ENCODE measurements at regions not wholly inside any gene's neighbourhood (a gene's known extent, or its start where the extent isn't known, plus 50 kb on each side); places are given as distances from the start of the nearest gene placed in this dataset.
"Not testable (repeated sequence)": the region's sequence is repeated elsewhere in the genome, so short reads cannot be mapped to it uniquely, and the experiment has no call there.

DNA sequence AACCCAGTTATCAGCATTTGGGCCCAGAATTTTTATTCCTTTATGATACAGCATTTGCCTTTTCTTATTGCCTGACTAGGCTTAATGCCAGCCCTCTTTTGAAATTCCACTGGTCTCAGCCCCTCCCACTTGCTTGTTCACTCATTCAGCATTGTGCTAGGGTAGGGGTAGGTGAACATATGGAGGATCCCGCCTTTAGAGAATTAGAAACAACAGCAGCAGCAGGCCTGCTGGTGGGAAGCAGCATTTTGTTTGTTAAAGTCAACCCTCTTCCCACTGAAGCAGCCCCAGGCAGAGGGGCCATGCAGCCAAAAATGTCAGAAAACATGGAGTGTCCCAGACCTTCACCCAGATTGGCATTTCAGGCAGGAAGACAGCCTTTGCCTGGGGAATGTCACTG lies 1355.2 kb downstream of the CDH8 start:
- peak; percentile 44 for DNase-seq (ENCODE audit: low spot score)

DNA sequence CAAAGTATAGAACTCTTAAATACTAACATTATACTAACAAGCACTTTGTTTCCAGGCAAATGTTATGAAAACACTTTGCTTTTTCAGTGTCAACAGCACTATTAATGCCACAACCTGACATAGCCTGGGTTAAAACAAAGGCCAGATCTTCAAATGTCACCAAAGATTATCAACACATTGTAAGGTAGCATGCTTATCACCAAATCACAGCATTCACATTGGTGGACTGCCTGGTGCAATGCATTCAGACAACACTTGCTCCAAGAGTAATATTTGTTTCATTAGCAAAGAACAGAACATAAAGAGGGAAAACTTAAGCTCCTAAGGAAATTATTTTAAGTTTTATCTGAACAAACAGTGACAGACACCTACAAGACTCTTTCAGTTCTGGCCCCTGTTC lies 1361.2 kb downstream of the CDH8 start:
- no peak for DNase-seq (ENCODE audit: low spot score)

DNA sequence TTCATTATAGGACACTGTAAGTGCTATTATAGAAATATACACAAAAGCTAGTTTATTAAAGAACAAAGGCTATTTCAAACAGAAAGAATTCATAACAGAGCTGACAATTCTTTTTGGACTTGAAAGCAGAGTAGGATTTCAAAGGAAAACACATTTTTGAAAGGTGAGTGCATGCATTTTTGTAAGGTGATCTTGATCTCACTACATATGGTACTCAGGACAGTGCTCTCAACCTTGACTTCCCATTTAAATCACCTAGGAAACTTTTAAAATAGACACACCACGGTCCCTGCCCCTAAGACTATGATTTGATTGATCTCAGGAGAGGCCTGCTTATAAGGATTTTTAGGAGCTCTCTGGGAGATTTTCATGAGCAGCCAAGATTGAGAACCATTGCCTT lies 1362.0 kb downstream of the CDH8 start:
- DNase-seq (ENCODE audit: low spot score), result no peak

DNA sequence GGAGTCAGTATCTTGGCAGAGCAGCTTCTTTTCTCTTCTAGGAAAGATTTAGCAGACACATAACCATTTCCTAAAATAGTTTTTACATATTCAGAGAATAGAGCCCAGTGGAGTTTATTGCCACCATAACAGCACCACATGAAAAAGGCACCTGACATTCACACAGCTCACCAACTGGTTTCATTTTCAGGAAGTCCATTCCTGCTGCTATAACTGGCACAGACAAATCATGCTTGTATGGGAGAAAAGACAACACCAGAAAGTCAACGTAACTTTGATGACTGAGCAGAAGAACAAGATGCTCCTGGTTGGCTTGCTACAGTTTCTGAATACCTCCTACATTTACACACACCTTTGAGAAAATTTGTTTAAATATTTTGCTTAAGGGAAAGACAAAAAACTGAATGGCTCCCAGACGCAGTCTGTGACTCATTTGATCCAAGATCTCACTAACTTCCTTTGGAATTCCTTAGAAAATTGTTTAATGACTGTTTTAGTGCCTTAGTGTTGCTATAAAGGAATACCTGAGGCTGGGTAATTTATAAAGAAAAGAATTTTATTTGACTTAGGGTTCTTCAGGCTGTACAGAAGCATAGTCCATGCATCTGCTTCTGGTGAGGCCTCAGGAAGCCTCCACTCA lies 1380.6 kb downstream of the CDH8 start:
- no peak for DNase-seq (ENCODE audit: low spot score)

DNA sequence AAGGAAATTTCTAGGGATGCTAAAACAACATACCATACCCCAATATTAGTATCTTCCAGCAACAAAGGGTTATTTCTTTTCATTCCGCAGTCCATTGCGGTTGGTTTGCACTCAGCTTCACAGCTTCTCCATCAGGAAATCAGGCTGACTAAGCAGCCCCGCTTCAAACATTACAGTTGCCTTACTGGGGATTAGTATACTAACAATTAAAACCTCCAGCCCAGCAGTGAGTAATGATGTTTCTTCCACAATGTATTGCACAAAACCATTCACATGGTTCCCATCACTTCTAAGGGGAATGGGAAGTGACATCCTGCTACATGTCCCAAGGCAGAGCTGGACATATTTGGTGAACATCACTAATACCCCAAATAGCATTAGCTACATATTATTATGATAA lies 1384.9 kb downstream of the CDH8 start:
- no peak for DNase-seq (ENCODE audit: low spot score)

DNA sequence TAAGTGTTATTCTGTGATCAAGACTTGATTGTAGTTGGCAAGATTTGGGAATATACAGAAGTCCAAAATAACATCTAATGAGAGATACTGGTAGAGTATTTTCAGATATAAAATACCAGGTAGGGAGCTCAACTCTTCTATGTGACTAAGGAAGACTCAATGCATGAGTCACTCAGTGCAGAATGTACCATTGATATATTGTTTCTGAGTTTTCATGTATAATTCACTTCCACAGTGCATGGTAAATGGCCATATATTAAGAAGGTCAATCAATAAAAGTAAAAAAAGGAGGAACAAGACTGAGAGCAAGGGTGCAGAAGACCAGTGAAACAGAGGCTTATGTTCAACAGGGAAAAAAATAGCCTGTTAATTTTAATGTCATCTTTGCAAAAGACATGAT lies 1387.9 kb downstream of the CDH8 start:
- no peak for DNase-seq (ENCODE audit: low spot score)

DNA sequence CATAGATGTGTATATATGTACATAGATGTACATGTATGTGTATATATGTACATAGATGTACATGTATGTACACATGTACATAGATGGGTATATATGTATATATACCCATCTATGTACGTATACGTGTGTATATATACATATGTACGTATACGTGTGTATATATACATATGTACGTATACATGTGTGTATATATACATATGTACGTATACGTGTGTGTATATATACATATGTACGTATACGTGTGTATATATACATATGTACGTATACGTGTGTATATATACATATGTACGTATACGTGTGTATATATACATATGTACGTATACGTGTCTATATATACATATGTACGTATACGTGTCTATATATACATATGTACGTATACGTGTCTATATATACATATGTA lies 1388.8 kb downstream of the CDH8 start:
- not testable (repeated sequence) for DNase-seq (ENCODE audit: low spot score)

DNA sequence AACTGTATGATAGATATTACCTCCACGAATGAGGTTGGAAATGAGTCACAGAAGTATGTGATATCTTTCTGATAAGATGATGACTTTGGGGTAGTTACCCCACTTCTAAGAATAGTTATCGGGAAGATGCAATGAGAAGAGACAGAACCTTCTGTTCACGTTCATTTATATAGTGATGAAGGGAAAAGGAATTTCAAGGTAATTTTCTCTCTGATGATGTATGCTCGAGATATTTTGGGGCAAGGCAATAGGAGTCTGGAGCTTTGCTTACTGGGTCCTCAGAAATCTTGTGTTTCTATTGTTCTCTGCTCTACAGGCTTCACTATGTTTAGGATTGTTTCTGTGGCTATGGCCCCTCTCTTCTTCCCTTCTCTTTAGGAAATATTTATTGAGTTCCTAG lies 1389.6 kb downstream of the CDH8 start:
- DNase-seq (ENCODE audit: low spot score), result no peak

DNA sequence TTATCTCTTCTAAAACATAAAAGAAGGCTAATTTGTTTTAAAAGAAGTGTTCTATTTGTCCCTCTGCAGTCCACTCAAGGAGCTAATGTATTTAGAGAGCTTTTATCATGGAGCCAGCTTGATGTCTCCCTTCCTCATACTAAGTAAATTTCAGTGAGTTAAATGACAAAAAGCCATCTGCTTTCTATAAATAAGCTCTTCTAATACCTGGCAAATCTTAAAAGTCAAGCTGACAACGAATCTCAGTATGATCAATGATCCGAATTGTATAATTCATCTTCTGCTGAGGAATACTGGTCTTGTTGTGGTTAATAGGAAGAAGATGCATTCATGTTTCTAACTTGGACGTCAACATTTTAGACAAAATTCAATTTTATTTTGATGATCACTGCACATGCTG lies 1390.7 kb downstream of the CDH8 start:
- DNase-seq (ENCODE audit: low spot score), result no peak

DNA sequence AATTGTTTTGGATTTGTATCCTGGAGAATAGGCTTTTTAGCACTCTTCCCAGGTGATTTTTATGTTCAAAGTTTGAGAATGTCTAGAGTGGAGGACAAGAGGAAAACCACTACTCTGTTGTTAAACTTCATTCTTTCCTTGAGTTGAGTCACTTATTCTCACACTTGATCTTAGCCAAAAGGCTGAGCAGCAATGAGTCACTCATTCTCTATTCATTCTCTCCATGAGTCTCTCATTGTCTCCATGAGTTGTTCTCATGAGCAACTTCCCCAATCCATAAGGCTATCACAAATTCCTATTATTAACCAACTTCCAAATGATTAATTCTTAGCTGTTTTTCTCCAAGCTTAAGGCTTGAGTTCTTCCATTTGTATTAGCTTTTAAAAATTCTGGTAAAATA lies 1393.3 kb downstream of the CDH8 start:
- DNase-seq (ENCODE audit: low spot score), result no peak

DNA sequence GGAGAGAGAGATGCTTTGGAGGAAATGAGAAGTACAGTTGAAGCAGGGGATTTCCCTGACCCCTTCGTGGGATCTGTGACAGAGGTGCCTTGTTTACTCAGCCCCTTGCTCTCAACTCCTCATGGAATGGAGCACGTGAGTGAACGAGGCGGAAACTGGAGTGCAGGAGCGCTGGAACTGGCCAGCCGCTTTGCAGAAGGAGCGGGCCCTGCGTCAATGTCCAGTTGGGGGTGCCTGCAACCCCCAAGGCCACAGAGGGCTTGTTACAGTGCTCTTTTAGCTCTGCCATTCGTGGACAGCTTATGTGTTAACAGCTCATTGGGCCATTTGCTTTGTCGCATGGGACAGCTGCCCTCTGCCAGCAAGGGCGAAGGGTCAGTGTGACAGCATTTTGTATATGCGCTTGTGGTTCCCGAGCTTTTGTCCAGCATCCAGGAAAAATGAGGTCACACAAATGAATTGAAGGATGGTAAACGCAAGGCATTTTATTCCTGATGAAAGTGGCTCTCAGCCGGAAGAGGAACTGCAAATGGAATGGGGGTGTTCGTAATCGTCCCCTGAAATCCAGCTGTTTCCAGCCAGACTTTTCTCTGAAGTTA lies 1395.1 kb downstream of the CDH8 start:
- DNase-seq (ENCODE audit: low spot score), result no peak

DNA sequence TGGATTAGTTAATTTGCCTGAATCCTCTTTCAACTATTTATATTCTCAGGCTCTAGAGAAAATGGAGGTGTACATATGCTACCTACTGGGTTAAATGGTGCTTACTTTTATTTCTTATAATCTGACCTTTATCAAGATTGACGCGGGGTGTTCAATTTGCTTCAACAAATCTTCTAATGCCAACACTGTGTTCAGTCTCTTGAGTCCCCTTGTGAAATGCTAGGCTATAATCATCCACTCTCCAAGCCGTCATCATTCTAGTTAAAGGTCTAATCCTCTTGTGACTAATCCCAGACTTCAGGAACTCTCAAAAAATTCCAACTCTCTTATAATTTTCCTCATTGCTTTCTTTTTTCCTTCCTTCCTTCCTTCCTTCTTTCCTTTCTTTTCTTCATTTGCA lies 1396.2 kb downstream of the CDH8 start:
- no peak for DNase-seq (ENCODE audit: low spot score)

DNA sequence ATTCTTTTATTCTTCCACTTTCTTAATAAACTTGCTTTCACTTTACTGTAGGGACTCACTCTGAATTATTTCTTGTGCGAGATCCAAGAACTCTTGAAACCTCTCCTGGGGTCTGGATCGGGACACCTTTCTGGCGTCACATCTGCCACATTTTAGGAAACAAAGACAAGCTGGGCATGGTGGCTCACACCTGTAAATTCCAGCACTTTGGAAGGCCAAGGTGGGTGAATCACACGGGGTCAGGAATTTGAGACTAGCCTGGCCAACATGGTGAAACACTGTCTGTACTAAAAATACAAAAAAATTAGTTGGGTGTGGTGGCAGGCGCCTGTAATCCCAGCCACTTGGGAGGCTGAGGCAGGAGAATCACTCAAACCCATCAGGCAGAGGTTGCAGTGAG lies 1399.6 kb downstream of the CDH8 start:
- not testable (repeated sequence) for DNase-seq (ENCODE audit: low spot score)

DNA sequence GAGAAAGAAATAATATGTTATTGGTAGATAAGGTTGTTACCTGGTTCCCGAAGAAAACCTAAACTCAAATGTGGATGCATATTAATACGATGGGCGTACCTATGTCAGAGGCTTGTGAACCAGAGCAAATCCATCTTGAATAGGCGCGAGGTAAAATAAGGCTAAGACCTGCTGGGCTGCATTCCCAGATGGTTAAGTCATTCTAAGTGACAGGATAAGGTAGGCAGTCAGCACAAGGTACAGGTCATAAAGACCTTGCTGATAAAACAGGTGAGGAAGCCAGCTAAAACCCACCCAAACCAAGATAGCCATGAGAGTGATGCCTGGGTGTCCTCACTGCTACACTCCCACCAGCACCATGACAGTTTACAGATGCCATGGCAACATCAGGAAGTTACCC lies 1400.1 kb downstream of the CDH8 start:
- no peak for DNase-seq (ENCODE audit: low spot score)

DNA sequence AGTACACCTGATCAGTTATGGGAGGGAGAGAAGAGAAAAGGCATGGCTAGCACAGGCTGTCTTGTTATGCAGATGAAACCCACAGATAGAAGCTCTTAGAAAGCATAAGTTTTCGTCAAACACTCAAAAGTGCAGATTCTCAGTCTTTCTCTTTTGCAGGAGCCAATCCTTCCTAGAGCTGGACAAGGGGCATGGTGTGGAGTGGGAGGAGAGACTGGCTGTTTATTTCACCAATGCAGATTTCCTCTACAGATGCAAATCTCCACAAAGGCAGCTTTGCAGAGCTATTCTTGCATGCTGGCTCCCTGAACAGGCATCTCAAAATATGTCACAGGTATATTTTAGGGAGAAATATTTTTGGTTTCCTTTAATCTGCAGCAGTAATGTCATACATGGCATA lies 1400.7 kb downstream of the CDH8 start:
- DNase-seq (ENCODE audit: low spot score), result no peak

DNA sequence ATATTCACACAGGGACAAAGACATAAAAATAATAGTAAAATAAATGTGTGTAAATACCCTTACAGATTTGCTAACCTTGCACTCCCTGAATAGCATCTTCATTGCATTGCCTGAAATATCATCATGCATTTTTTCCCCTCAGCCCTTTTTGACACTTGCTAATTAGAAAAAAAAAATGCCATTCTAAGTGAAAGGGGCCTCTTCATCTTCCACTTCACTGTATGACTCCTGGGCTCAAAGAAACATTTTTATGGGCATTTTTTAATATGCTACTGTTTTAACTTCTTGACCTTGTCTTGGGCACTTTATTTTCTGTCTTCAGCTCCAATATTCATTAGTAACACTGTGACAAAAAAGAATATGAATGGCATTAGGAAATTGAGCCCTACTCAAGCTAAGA lies 1424.4 kb downstream of the CDH8 start:
- no peak for DNase-seq (ENCODE audit: low spot score)

DNA sequence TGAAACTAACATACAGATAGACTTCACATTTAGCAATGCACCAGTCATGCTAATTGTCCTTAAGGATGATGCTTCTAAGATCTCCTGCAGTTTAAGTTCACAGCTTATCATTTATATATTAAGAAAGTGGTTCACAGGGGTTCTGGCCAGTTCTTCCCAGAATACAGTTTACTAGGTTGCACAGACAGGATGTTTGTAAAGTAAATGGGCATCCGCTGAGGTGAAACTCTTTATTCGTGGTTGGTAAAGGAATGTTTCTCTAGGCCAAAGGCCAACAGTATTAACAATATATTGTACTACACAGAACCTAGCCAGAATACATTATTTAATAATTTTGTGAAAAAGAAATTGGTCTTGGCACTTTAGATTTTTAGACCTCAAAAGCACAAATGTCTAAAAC lies 1427.3 kb downstream of the CDH8 start:
- DNase-seq (ENCODE audit: low spot score), result no peak

DNA sequence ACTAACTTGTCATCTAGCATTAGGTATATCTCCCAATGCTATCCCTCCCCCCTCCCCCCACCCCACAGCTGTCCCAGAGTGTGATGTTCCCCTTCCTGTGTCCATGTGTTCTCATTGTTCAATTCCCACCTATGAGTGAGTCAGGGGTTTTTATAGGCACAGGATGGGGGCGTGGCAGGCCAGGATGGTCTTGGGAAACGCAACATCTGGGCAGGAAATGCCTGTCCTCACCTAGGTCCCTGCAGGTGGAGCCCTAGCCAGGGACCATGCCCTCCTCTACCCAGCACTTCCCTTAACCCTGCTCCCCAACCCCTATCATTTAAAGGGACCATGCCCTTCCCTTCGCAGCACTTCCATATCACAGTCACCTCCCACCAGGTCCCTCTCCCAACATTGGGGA lies 1430.6 kb downstream of the CDH8 start:
- not testable (repeated sequence) for DNase-seq (ENCODE audit: low spot score)

DNA sequence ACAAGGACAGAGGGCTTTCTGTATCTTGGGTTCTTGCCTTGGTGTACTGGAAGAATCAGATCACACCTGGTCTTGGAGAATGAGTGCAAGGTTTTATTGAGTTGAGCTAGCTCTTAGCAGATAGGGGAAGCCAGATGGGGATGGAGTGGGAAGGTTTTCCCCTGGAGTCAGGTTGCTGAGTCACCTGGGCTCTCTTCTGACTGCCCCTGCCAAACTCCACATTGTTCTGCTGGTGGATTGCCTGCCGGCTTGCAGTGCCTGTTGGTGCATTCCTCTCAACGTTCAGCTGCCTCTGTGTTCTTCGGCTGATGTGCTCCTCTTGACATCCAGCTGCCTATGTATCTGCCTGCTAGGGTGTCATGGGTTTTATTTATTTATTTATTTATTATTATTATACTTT lies 1431.1 kb downstream of the CDH8 start:
- DNase-seq (ENCODE audit: low spot score), result no peak

DNA sequence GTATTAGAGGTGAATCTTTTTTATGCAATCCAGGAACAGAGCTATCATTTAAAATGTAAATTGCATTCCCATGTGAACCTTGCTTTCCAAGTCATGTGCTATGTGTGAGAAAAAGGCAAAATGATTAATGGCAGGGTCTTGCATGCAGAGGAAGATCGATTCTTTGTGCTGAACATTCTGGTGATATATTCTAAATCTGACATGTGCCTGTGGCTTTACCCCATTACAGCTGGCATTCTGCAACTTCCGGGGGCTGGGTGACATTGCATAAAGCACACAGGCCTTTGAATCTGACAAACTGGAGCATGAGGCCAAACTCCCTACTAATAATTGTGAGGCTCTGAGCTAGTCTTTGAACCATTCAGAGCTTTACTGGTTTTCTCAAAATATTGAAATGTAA lies 1449.7 kb downstream of the CDH8 start:
- DNase-seq (ENCODE audit: low spot score), result no peak

DNA sequence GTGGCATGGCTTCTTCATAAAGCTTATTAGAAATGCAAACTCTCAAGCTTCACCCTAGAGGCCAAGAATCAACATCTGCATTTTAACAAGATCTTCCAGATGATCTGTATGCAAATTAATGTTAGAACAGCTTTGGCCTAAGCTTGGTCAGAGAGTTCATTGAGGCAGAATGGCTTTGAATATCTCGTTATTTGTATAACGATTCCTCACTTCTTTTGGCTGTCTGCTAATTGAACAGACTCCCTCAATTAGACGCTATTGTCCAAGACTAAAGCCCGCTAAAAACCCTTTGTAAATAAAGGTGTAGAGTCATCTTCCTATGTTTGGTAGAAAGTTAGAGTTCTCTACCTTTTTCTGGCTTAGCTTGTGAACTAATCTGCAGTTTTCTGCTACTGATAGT lies 1453.7 kb downstream of the CDH8 start:
- DNase-seq (ENCODE audit: low spot score), result no peak

DNA sequence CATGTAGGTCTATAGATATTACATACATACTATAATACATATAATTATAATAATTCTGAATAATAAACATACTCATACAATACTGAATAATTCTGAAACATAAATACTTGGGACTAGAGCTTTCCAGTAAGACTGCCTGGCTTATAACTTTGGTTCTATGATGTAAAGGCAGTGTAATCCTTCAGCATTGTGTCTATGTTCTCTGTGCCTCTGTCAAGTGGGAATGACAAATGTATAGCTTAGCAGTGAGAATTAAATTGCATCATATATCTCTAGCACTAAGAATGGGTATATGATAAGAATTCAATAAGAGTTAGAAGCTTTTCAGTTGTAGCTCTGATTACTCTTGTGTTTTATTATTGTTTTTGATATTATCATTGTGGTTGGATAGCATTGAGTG lies 1469.3 kb downstream of the CDH8 start:
- DNase-seq (ENCODE audit: low spot score), result no peak

DNA sequence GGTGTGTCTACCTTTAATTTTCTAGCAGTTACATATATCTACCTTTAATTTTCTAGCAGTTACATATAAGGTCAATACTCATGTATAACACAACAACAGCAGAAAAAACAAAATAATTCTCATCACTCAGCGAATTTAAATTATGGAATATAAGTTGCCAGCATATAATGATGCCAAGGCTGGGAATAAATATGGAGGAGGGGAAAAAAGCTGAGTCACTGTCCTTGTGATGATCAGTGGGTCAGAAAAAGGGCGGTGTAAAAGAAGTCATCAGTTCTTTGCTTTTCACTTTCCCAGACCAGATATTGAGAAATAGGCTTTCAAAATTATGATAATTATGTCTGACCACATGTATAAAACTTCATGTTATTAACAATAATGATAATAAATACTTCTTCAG lies 1471.7 kb downstream of the CDH8 start:
- no peak for DNase-seq (ENCODE audit: low spot score)

DNA sequence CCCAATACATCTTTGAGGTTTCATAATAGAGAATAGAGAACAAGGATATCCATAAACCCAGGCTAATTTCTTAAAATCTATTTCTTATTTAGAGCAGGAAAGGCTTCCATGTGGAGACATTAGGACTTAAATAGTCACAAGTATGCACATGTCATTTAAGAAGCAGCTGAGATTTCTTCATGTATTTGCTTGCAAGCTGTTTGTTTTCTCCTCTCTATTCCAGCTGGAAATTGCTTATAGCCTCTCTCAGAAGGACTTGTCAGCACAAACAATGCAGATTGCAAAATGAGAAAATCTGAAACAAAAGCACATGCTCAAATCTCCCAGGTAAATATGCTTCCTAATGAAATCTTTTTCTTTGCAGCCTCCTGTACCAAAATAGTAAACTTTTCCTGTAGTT lies 1473.1 kb downstream of the CDH8 start:
- DNase-seq (ENCODE audit: low spot score), result no peak

DNA sequence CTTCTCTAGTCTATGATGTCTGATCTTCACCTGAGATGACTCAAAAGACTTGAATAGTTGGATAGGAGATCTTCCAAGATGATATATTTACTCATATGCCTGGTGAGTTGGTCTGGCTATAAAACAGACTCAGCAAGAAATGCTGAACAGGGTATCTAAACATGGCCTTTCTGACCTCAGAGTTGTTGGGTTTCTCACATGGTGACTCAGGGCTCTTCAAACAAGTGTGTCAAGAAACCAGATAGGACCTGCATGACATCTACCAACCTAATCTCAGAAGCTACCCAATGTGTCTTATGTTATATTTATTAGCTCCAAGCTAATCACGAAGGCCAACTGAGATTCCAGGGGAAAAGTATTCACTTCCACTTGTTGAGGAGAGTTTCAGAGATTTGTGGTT lies 1477.3 kb downstream of the CDH8 start:
- no peak for DNase-seq (ENCODE audit: low spot score)

Data from ecto neural progenitor cell (in vitro differentiated cells).